IMR-90 (cell line): ENCODE measurements at regions not wholly inside any gene's neighbourhood (a gene's known extent, or its start where the extent isn't known, plus 50 kb on each side); places are given as distances from the start of the nearest gene placed in this dataset.
A peak's percentile ranks its signal among the peaks of the same experiment; 100 is the strongest.

Experiments
- BHLHE40 ChIP-seq: fragments of 150-350 bp; IDR thresholded peaks from 2 replicates; pipeline ENCODE4 v1.6.1; 2016; ENCODE audit warnings: mild to moderate bottlenecking, low read depth, low read length
- CEBPB ChIP-seq: IDR thresholded peaks from 2 replicates; pipeline ENCODE4 v1.6.1; 2012; ENCODE audit warnings: low read depth, low read length, improper control_type of control experiment
- CHD1 ChIP-seq: IDR thresholded peaks from 2 replicates; pipeline ENCODE4 v1.6.1; 2012; ENCODE audit warnings: low read depth, low read length, improper control_type of control experiment
- MAFK ChIP-seq: IDR thresholded peaks from 2 replicates; pipeline ENCODE4 v1.6.1; 2012; ENCODE audit warnings: low read depth, low read length, improper control_type of control experiment
- MAZ ChIP-seq: IDR thresholded peaks from 2 replicates; pipeline ENCODE4 v1.6.1; 2012; ENCODE audit warnings: low read depth, mild to moderate bottlenecking, low read length, improper control_type of control experiment, moderate library complexity, borderline replicate concordance
- NFE2L2 ChIP-seq: fragments of 150-350 bp; IDR thresholded peaks from 2 replicates; pipeline ENCODE4 v1.6.1; 2016; ENCODE audit warnings: low read depth, mild to moderate bottlenecking, low read length
- POLR2A ChIP-seq: IDR thresholded peaks from 2 replicates; pipeline ENCODE4 v1.6.1; 2012; ENCODE audit warnings: mild to moderate bottlenecking, low read depth, low read length
- RAD21 ChIP-seq: IDR thresholded peaks from 2 replicates; pipeline ENCODE4 v1.6.1; 2012; ENCODE audit warnings: low read length, improper control_type of control experiment
- RCOR1 ChIP-seq: IDR thresholded peaks from 2 replicates; pipeline ENCODE4 v1.6.1; 2012; ENCODE audit warnings: mild to moderate bottlenecking, low read length, improper control_type of control experiment; ENCODE audit not compliant: insufficient replicate concordance
- RFX5 ChIP-seq: IDR thresholded peaks from 2 replicates; pipeline ENCODE4 v1.8.0; 2012; ENCODE audit warnings: low read depth, mild to moderate bottlenecking, low read length, moderate library complexity
- SMC3 ChIP-seq: fragments of 150-350 bp; IDR thresholded peaks from 2 replicates; pipeline ENCODE4 v1.6.1; 2016; ENCODE audit warnings: low read depth, mild to moderate bottlenecking, antibody characterized with exemption, low read length, moderate library complexity
- TF ChIP-seq, protein P1 (sequence below): conservative IDR thresholded peaks from 2 replicates; pipeline ENCODE4 v1.5.1; 2012; ENCODE audit warnings: mild to moderate bottlenecking, low read depth, low read length, improper control_type of control experiment
- TF ChIP-seq, protein P2 (sequence below): fragments of 150-350 bp; IDR thresholded peaks from 2 replicates; pipeline ENCODE4 v1.6.1; 2017; ENCODE audit warnings: mild to moderate bottlenecking, antibody characterized with exemption, low read length, low read depth

GRCh38 chr4:27861381-27861787, 1000.7 kb downstream of the STIM2 start:
- TF ChIP-seq, protein P1, sequence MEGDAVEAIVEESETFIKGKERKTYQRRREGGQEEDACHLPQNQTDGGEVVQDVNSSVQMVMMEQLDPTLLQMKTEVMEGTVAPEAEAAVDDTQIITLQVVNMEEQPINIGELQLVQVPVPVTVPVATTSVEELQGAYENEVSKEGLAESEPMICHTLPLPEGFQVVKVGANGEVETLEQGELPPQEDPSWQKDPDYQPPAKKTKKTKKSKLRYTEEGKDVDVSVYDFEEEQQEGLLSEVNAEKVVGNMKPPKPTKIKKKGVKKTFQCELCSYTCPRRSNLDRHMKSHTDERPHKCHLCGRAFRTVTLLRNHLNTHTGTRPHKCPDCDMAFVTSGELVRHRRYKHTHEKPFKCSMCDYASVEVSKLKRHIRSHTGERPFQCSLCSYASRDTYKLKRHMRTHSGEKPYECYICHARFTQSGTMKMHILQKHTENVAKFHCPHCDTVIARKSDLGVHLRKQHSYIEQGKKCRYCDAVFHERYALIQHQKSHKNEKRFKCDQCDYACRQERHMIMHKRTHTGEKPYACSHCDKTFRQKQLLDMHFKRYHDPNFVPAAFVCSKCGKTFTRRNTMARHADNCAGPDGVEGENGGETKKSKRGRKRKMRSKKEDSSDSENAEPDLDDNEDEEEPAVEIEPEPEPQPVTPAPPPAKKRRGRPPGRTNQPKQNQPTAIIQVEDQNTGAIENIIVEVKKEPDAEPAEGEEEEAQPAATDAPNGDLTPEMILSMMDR, result peak; percentile 57
- no peak for TF ChIP-seq BHLHE40
- TF ChIP-seq RAD21, result peak; percentile 73
- TF ChIP-seq POLR2A, result no peak
- no peak for TF ChIP-seq MAZ
- TF ChIP-seq, protein P2, sequence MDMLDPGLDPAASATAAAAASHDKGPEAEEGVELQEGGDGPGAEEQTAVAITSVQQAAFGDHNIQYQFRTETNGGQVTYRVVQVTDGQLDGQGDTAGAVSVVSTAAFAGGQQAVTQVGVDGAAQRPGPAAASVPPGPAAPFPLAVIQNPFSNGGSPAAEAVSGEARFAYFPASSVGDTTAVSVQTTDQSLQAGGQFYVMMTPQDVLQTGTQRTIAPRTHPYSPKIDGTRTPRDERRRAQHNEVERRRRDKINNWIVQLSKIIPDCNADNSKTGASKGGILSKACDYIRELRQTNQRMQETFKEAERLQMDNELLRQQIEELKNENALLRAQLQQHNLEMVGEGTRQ, result no peak
- no peak for TF ChIP-seq RCOR1
- no peak for TF ChIP-seq RFX5
- no peak for TF ChIP-seq NFE2L2
- TF ChIP-seq CHD1, result no peak
- peak; percentile 56 for TF ChIP-seq SMC3
- TF ChIP-seq CEBPB, result peak; percentile 34; the same call in 1 of the 2 replicates
- no peak for TF ChIP-seq MAFK
